ENCODE measurements at regions not wholly inside any gene's neighbourhood (a gene's known extent, or its start where the extent isn't known, plus 50 kb on each side); places are given as distances from the start of the nearest gene placed in this dataset.

DNA sequence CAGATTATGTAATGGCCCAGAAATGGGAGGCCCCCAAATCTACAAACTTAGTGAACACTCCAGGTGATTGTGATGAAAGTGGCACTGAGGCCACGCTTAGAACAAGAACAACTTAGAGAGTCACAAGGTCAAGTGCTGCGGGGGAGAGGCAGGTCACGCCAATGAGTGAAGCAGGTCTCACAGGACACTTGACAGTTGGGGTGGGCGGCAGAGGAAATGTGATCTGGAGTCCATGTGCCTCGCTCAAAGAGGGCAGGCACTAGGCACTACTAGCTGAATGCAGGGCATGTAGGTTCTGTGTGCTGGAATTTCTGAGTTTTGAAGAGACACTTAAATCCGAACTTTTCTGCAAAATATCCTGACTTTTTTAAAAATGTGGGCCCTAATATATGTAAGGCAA, 193.2 kb upstream of the RORB start:
- no peaks in the 10 kb centered on the region for H3K4me1 Mint-ChIP-seq
- DNase-seq, result no peak
- H3K36me3 Mint-ChIP-seq, result no peaks in the 10 kb centered on the region
- no peak overlapping the region for H3K4me3 Mint-ChIP-seq
- no peak overlapping the region for H3K27ac Mint-ChIP-seq
- H3K27me3 Mint-ChIP-seq, result no peaks in the 10 kb centered on the region
- H3K9me3 Mint-ChIP-seq, result no peaks in the 10 kb centered on the region

DNA sequence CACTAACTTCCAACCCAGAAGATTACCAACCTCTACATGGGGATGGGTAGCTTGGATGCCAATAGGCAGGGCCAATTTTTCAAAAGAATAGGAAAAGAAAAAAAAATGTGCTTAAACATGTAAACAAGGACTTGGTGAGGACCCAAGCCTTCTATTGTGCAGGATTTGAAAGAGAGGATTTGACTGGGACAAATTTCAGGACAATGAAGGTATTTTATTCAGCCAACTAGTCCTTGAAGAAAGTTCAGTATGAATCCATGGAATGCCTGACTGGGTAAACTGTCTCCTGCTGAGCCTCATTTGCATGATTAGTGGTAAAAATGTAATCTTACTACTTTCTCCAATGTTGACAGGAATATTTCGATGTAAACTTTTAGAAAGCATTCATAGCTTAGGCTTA, 192.5 kb upstream of the RORB start:
- H3K27me3 Mint-ChIP-seq, result no peaks in the 10 kb centered on the region
- no peak for DNase-seq
- H3K9me3 Mint-ChIP-seq, result no peaks in the 10 kb centered on the region
- no peak overlapping the region for H3K27ac Mint-ChIP-seq
- no peaks in the 10 kb centered on the region for H3K36me3 Mint-ChIP-seq
- H3K4me1 Mint-ChIP-seq, result no peaks in the 10 kb centered on the region
- no peak overlapping the region for H3K4me3 Mint-ChIP-seq

GRCh38 chr9:74309654-74310053, 187.5 kb upstream of the RORB start:
- no peaks in the 10 kb centered on the region for H3K4me1 Mint-ChIP-seq
- no peak overlapping the region for H3K4me3 Mint-ChIP-seq
- DNase-seq, result no peak
- H3K9me3 Mint-ChIP-seq, result peaks cover 3% of the 10 kb centered on the region
- H3K27ac Mint-ChIP-seq, result no peak overlapping the region
- H3K27me3 Mint-ChIP-seq, result no peaks in the 10 kb centered on the region
- H3K36me3 Mint-ChIP-seq, result no peaks in the 10 kb centered on the region

GRCh38 chr9:74317235-74317634, 179.9 kb upstream of the RORB start:
- H3K4me3 Mint-ChIP-seq, result no peak overlapping the region
- H3K27me3 Mint-ChIP-seq, result no peaks in the 10 kb centered on the region
- no peak overlapping the region for H3K27ac Mint-ChIP-seq
- no peaks in the 10 kb centered on the region for H3K4me1 Mint-ChIP-seq
- no peak for DNase-seq
- peaks cover 7% of the 10 kb centered on the region for H3K9me3 Mint-ChIP-seq
- no peaks in the 10 kb centered on the region for H3K36me3 Mint-ChIP-seq

DNA sequence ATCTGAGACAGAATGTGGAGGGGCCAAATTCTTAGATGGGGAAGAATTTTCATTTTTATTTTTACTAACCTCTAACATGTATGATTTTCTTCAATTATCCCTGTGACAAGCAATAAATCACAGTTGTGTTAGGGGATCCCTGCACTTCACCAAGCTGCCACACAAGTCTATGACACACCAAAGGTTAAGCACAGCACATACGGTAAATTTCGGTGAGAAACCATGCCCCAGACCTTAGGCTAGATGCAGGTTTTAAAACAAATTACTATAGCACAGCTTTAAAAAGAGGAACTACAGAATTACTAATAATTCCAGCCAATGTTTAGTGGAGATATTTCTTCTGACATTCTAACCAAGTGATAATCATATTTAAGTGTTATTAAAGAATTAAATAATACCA, 175.7 kb upstream of the RORB start:
- H3K4me1 Mint-ChIP-seq, result no peaks in the 10 kb centered on the region
- H3K36me3 Mint-ChIP-seq, result no peaks in the 10 kb centered on the region
- no peaks in the 10 kb centered on the region for H3K27me3 Mint-ChIP-seq
- H3K4me3 Mint-ChIP-seq, result no peak overlapping the region
- DNase-seq, result no peak
- H3K9me3 Mint-ChIP-seq, result peaks cover 9% of the 10 kb centered on the region
- H3K27ac Mint-ChIP-seq, result no peak overlapping the region

GRCh38 chr9:74322661-74323314, 174.3 kb upstream of the RORB start:
- no peaks in the 10 kb centered on the region for H3K27me3 Mint-ChIP-seq
- no peak for DNase-seq
- no peaks in the 10 kb centered on the region for H3K36me3 Mint-ChIP-seq
- no peak overlapping the region for H3K27ac Mint-ChIP-seq
- peaks cover 9% of the 10 kb centered on the region for H3K9me3 Mint-ChIP-seq
- no peaks in the 10 kb centered on the region for H3K4me1 Mint-ChIP-seq
- peak overlapping the region; percentile 29 for H3K4me3 Mint-ChIP-seq

GRCh38 chr9:74330487-74331214, 166.5 kb upstream of the RORB start:
- H3K36me3 Mint-ChIP-seq, result no peaks in the 10 kb centered on the region
- H3K27me3 Mint-ChIP-seq, result no peaks in the 10 kb centered on the region
- DNase-seq, result no peak
- H3K4me3 Mint-ChIP-seq, result no peak overlapping the region
- H3K27ac Mint-ChIP-seq, result no peak overlapping the region
- peaks cover 2% of the 10 kb centered on the region for H3K4me1 Mint-ChIP-seq
- no peaks in the 10 kb centered on the region for H3K9me3 Mint-ChIP-seq

DNA sequence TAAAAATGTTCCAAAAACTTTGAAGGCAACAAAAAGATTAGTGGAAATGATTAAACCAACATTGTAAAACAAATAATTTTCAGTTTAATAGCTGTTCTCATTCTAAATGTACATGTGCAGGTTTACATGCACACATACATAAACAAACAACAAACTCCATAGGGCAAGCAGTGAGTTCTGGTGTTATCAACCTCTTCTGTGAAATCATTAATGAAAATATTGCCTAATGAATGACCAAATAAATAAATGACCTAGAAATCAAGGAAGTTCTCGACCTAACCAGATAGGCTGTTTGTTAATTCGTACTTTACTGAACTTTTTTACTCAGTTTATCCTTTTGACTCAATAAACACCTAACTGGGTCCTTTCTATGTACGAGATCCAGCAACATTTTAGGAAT, 165.5 kb upstream of the RORB start:
- Mint-ChIP-seq H3K27ac (no peak overlapping the region), H3K4me3 (no peak overlapping the region), H3K27me3 (no peaks in the 10 kb centered on the region), H3K4me1 (peaks cover 2% of the 10 kb centered on the region), H3K36me3 (no peaks in the 10 kb centered on the region), H3K9me3 (no peaks in the 10 kb centered on the region)
- DNase-seq, result no peak

- H3K27me3 Mint-ChIP-seq, result no peaks in the 10 kb centered on the region
- peaks cover 2% of the 10 kb centered on the region for H3K4me1 Mint-ChIP-seq
- no peak overlapping the region for H3K4me3 Mint-ChIP-seq
- H3K9me3 Mint-ChIP-seq, result no peaks in the 10 kb centered on the region
- no peaks in the 10 kb centered on the region for H3K36me3 Mint-ChIP-seq
- no peak for DNase-seq
- no peak overlapping the region for H3K27ac Mint-ChIP-seq
Observed at GRCh38 chr9:74333384-74334032, 163.6 kb upstream of the RORB start.

- H3K36me3 Mint-ChIP-seq, result no peaks in the 10 kb centered on the region
- peaks cover 2% of the 10 kb centered on the region for H3K4me1 Mint-ChIP-seq
- no peak overlapping the region for H3K27ac Mint-ChIP-seq
- H3K27me3 Mint-ChIP-seq, result no peaks in the 10 kb centered on the region
- no peak for DNase-seq
- no peak overlapping the region for H3K4me3 Mint-ChIP-seq
- H3K9me3 Mint-ChIP-seq, result no peaks in the 10 kb centered on the region
Observed at GRCh38 chr9:74334271-74334670, 162.9 kb upstream of the RORB start.

DNA sequence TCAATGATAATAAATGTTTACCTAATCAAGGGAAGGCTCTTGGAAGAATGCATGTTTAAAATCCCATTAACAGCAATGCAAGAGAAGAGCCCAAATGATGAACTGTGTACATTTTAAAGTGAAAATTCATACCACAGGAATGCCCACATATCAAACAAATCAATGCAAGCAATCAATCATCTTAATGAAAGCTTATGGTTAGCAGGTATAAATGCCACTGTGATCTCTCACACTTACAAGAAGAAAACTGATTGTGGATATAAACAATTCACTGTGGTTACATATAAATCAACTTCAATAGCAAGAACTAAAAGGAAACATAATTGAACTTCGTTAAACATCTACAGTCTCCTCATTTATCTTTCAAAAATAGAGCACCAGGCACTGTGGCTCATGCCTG, 161.0 kb upstream of the RORB start:
- Mint-ChIP-seq H3K27ac (no peak overlapping the region), H3K36me3 (no peaks in the 10 kb centered on the region), H3K27me3 (no peaks in the 10 kb centered on the region), H3K4me3 (no peak overlapping the region), H3K9me3 (no peaks in the 10 kb centered on the region), H3K4me1 (peaks cover 2% of the 10 kb centered on the region)
- no peak for DNase-seq

DNA sequence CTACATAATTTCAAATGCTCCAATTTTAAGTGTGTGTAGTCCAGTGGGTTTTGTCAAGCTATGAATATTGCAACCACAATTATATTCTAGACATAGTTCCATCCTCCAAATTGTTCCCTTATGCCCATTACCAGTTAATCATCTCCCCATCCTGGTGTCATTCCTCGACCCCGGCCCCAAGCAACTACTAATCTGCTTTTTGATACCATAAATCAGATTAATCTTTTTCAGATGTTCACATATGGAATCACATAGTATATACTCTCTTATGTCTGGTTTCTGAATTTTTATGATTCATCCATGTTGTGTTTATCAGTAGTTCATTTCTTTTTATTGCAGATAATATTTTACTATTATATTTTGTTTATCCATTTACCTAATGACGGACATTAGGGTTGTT, 148.4 kb upstream of the RORB start:
- Mint-ChIP-seq H3K4me1 (no peaks in the 10 kb centered on the region), H3K9me3 (no peaks in the 10 kb centered on the region), H3K36me3 (no peaks in the 10 kb centered on the region), H3K4me3 (no peak overlapping the region), H3K27me3 (no peaks in the 10 kb centered on the region), H3K27ac (no peak overlapping the region)
- no peak for DNase-seq

GRCh38 chr9:74355107-74355506, 142.0 kb upstream of the RORB start:
- Mint-ChIP-seq H3K27ac (no peak overlapping the region), H3K9me3 (peaks cover 1% of the 10 kb centered on the region), H3K4me1 (no peaks in the 10 kb centered on the region), H3K36me3 (no peaks in the 10 kb centered on the region), H3K4me3 (no peak overlapping the region), H3K27me3 (no peaks in the 10 kb centered on the region)
- DNase-seq, result no peak

DNA sequence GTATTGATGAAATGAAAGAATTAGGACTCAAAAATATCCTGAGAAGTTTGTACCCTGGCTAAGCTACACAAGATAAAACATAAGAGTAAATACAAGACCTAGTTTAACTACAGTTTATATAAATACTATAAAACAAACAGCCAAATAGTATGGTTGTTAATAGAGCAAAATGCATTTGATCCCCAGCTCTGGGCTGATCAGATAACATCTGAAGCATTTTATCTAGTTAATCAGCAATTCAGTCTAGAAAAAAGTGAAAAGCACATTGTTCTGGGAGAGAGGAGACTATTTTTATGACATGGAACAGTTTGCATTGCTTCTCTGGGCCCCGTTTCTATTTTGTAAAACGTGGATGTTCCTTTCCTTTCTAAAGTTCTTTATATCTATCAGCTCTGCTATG, 139.6 kb upstream of the RORB start:
- no peaks in the 10 kb centered on the region for H3K36me3 Mint-ChIP-seq
- no peak overlapping the region for H3K4me3 Mint-ChIP-seq
- no peaks in the 10 kb centered on the region for H3K27me3 Mint-ChIP-seq
- no peak overlapping the region for H3K27ac Mint-ChIP-seq
- H3K4me1 Mint-ChIP-seq, result no peaks in the 10 kb centered on the region
- H3K9me3 Mint-ChIP-seq, result peaks cover 1% of the 10 kb centered on the region
- DNase-seq, result no peak

DNA sequence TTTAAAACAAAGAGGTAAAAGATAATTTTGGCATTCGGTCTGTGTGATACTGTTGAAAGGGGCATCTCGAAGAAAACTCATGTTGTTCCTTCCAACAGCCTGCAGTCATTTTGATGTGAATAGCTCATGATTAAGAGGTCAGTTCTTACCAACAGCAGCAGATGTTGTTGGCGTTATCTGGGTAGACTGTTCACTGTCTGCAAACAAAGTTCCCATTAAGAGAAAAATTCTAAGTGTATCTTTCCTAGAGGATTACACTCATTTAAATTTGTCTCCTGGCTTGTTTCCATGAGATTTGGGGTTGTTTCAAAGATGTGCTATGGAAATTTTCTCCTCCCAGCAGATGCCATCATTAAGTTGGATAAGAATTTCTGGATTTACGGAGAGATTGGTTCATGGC, 138.2 kb upstream of the RORB start:
- Mint-ChIP-seq H3K9me3 (peaks cover 1% of the 10 kb centered on the region), H3K36me3 (no peaks in the 10 kb centered on the region), H3K27me3 (no peaks in the 10 kb centered on the region), H3K4me3 (no peak overlapping the region), H3K4me1 (no peaks in the 10 kb centered on the region), H3K27ac (no peak overlapping the region)
- no peak for DNase-seq

- Mint-ChIP-seq H3K27ac (no peak overlapping the region), H3K27me3 (no peaks in the 10 kb centered on the region), H3K4me3 (no peak overlapping the region), H3K36me3 (no peaks in the 10 kb centered on the region), H3K4me1 (no peaks in the 10 kb centered on the region), H3K9me3 (peaks cover 1% of the 10 kb centered on the region)
- no peak for DNase-seq
Observed at GRCh38 chr9:74361508-74361907, 135.6 kb upstream of the RORB start.

All from activated naive CD8-positive, alpha-beta T cell treated with anti-CD3 and anti-CD28 coated beads for 36 hours (primary cell).